ENCODE measurements at regions not wholly inside any gene's neighbourhood (a gene's known extent, or its start where the extent isn't known, plus 50 kb on each side); places are given as distances from the start of the nearest gene placed in this dataset.
"Not testable (repeated sequence)": the region's sequence is repeated elsewhere in the genome, so short reads cannot be mapped to it uniquely, and the experiment has no call there.

- no peak for DNase-seq
Measured at GRCh38 chr1:45258059-45258650, 51.8 kb upstream of the ZSWIM5 start.

GRCh38 chr1:45259053-45259452, 52.6 kb upstream of the ZSWIM5 start:
- DNase-seq, result no peak

- DNase-seq, result no peak
Measured at GRCh38 chr1:45260244-45260643, 53.8 kb upstream of the ZSWIM5 start.

- DNase-seq, result no peak
Measured at GRCh38 chr1:45263132-45263531, 56.7 kb upstream of the ZSWIM5 start.

DNA sequence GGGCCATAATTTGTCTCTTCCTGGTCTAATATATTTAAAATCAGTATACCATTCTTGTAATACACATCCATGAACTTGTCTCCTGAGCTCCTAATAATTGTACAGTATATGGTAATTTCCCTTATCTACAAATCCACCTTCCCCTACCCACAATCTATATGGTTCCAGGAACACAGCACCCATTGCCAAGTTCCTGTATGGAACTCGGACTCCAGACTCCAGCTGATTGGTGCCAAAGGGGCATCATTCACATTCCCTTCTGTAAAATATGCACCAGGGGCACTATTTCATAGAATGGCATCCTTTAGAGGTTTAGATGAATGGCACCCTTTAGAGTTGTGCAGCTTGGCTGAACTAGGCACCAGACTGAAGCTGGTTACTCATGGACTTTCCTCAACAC, 58.8 kb upstream of the ZSWIM5 start:
- no peak for DNase-seq

DNA sequence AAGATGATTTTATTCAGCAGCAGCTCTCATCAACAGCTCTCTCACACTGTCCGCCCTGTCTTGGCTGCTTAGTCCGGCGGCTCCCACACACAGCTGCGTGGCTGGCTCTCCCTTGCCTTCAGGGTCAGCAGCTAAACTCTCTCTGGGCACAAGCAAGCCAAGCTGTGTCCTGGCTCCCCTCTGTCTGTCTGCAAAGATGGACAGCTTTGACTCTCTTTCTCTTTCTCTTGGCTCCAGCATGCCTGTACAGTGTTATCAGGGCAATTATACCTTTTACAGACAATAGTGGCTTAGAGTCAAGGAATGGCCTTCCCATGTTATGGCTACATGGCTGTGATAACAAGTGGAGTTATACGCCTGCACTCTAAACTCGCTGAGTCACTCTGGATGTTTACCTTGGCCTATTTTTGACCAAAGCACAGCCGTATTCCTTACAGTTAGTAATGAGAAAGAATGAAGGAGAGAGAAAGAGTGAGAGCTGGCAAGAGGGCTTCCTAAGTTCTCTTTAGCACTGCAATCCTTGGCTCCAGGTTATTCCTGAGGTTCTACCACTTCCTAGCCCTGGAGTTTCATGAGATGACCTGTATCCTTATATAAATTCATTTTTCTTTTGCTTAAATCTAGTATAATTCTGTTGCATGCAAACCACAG, 59.9 kb upstream of the ZSWIM5 start:
- peak; percentile 9 for DNase-seq

DNA sequence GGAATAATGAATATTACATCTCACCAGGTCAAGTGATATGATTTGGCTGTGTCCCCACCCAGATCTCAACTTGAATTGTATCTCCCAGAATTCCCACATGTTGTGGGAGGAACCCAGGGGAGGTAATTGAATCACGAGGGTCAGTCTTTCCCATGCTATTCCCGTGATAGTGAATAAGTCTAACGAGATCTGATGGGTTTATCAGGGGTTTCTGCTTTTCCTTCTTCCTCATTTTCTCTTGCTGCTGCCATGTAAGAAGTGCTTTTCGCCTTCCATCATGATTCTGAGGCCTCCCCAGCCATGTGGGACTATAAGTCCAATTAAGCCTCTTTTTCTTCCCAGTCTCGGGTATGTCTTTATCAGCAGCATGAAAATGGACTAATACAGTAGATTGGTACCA, 58.4 kb upstream of the HPDL start:
- not testable (repeated sequence) for DNase-seq

GRCh38 chr1:45272267-45272666, 54.4 kb upstream of the HPDL start:
- DNase-seq, result not testable (repeated sequence)

GRCh38 chr1:45272913-45273371, 53.8 kb upstream of the HPDL start:
- no peak for DNase-seq

DNA sequence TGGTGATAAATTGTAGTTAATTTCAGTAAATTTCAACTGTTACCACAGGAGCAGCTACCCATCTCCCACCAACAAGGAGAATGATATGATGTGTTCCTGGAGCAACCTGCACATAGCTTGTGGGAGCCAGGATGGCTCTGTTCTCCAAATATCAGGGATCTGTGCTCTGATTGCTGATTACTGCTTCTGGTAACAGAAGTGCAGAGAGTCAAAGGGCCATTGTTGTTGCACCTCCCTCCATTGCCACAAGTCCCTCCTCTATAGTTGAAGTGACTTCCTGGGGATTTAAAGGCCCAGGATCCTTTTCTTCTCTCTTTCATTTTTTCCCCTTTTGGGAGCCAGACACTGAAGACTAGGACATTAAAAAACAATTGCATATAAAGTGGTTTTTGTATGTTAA, 51.6 kb upstream of the HPDL start:
- DNase-seq, result no peak
